SK-N-SH (cell line): ENCODE measurements at regions not wholly inside any gene's neighbourhood (a gene's known extent, or its start where the extent isn't known, plus 50 kb on each side); places are given as distances from the start of the nearest gene placed in this dataset.
"Not testable (repeated sequence)": the region's sequence is repeated elsewhere in the genome, so short reads cannot be mapped to it uniquely, and the experiment has no call there.

Experiments
- CTCF ChIA-PET: fragments of 300-600, 350-600 bp; formaldehyde crosslinking; extraction: SDS; loops from one replicate; lab custom pipeline; 2021; lab: Yijun Ruan, JAX
- POLR2A ChIA-PET: fragments of 350-600 bp; sonication (Branson Sonifier 250); formaldehyde crosslinking; extraction: SDS; loops from one replicate; lab custom pipeline; 2020; ENCODE audit warnings: antibody characterized with exemption, inconsistent platforms; lab: Yijun Ruan, JAX
- DNase-seq: peaks from one replicate; pipeline ENCODE4 v3.0.0; 2012
- H2AFZ ChIP-seq: fragments of 200-600 bp; sonication (generic); 2 replicates; pipeline ENCODE4 v1.8.1; 2016; ENCODE audit warnings: antibody characterized with exemption, mild to moderate bottlenecking, low read depth
- H3F3A ChIP-seq: fragments of 200-600 bp; sonication (generic); replicated peaks from 2 replicates; pipeline ENCODE3; 2016; ENCODE audit warnings: antibody characterized with exemption, mild to moderate bottlenecking; ENCODE audit not compliant: insufficient read depth
- H3K27ac ChIP-seq, 2 experiments: fragments of 200-500 bp in 1 of 2; fragments of 200-600 bp in 1 of 2; sonication (Bioruptor generic) in 1 of 2; sonication (generic), shearing (Covaris generic) in 1 of 2; 2 replicates each; pipeline versions ENCODE4 v1.5.1 to v1.6.1; 2014 to 2016; ENCODE audit warnings: low read depth in 2 of 2, inconsistent platforms in 1 of 2, low read length in 1 of 2, mild to moderate bottlenecking in 1 of 2, mixed read lengths in 1 of 2
- H3K27me3 ChIP-seq: fragments of 200-600 bp; sonication (generic), shearing (Covaris generic); 2 replicates; pipeline ENCODE4 v1.6.1; 2016; ENCODE audit warnings: mixed run types; ENCODE audit not compliant: insufficient read depth
- H3K36me3 ChIP-seq, 2 experiments: fragments of 200-500 bp in 1 of 2; fragments of 200-600 bp in 1 of 2; sonication (Bioruptor generic) in 1 of 2; sonication (generic) in 1 of 2; replicated peaks in 1 of 2; 2 replicates each; pipeline versions ENCODE3 to v1.5.1; 2014 to 2016; ENCODE audit warnings: low read length in 1 of 2, mild to moderate bottlenecking in 1 of 2; ENCODE audit not compliant: insufficient read depth in 2 of 2, control insufficient read depth in 1 of 2
- H3K4me1 ChIP-seq, 2 experiments: fragments of 200-500 bp in 1 of 2; fragments of 200-600 bp in 1 of 2; sonication (Bioruptor generic) in 1 of 2; sonication (generic), shearing (Covaris generic) in 1 of 2; 2 replicates each; pipeline versions ENCODE4 v1.5.1 to v1.6.1; 2014 to 2016; ENCODE audit warnings: low read depth in 1 of 2, low read length in 1 of 2, mixed run types in 1 of 2; ENCODE audit not compliant: insufficient read depth in 2 of 2, control insufficient read depth in 1 of 2
- H3K4me2 ChIP-seq: fragments of 200-600 bp; sonication (generic), shearing (Covaris generic); 2 replicates; pipeline ENCODE4 v1.6.1; 2017; ENCODE audit warnings: mixed run types
- H3K4me3 ChIP-seq, 2 experiments: fragments of 200-500 bp in 1 of 2; fragments of 200-600 bp in 1 of 2; sonication (Bioruptor generic) in 1 of 2; sonication (generic), shearing (Covaris generic) in 1 of 2; 2 replicates each; pipeline versions ENCODE4 v1.5.1 to v1.8.1; 2014 to 2016; ENCODE audit warnings: low read depth in 2 of 2, inconsistent platforms in 1 of 2, low read length in 1 of 2, mild to moderate bottlenecking in 1 of 2, mixed read lengths in 1 of 2, moderate library complexity in 1 of 2
- H3K79me2 ChIP-seq: fragments of 200-600 bp; sonication (generic); 2 replicates; pipeline ENCODE4 v1.8.1; 2017; ENCODE audit warnings: mild to moderate bottlenecking; ENCODE audit not compliant: insufficient read depth
- H3K9ac ChIP-seq: fragments of 200-600 bp; sonication (generic); 2 replicates; pipeline ENCODE4 v1.6.1; 2017; ENCODE audit warnings: mixed run types
- H3K9me2 ChIP-seq: fragments of 200-600 bp; sonication (generic); 2 replicates; pipeline ENCODE4 v1.6.1; 2017; ENCODE audit warnings: mixed run types
- H3K9me3 ChIP-seq: fragments of 200-600 bp; sonication (generic); 2 replicates; pipeline ENCODE4 v1.6.1; 2017; ENCODE audit warnings: mixed run types, mild to moderate bottlenecking, moderate library complexity
- H4K20me1 ChIP-seq: fragments of 200-600 bp; sonication (generic); 2 replicates; pipeline ENCODE4 v1.6.1; 2017; ENCODE audit warnings: mild to moderate bottlenecking, mixed run types; ENCODE audit not compliant: insufficient read depth
- CHD2 ChIP-seq: fragments of 150-350 bp; IDR thresholded peaks from 2 replicates; pipeline ENCODE4 v1.6.1; 2018; ENCODE audit warnings: low read length; ENCODE audit not compliant: partially characterized antibody
- FOXM1 ChIP-seq: IDR thresholded peaks from 2 replicates; pipeline ENCODE4 v1.4.0; 2012; ENCODE audit warnings: low read depth, mild to moderate bottlenecking
- MEF2A ChIP-seq: IDR thresholded peaks from 2 replicates; pipeline ENCODE4 v1.4.0; 2012; ENCODE audit warnings: low read depth, borderline replicate concordance
- RCOR1 ChIP-seq: fragments of 150-350 bp; IDR thresholded peaks from 2 replicates; pipeline ENCODE4 v1.6.1; 2017; ENCODE audit warnings: antibody characterized with exemption, low read length
- USF1 ChIP-seq: IDR thresholded peaks from 2 replicates; pipeline ENCODE4 v1.4.0; 2012; ENCODE audit warnings: low read depth, borderline replicate concordance
- WGBS: methylation state at CpG from one replicate; pipeline ENCODE4 v1.1.6; 2017; ENCODE audit warnings: low lambda C conversion rate; 5-methylcytosine and 5-hydroxymethylcytosine counted together
- TF ChIP-seq, protein P1 (sequence below): IDR thresholded peaks from 2 replicates; pipeline ENCODE4; 2012
- TF ChIP-seq, protein P2 (sequence below): fragments of 150-350 bp; IDR thresholded peaks from 2 replicates; pipeline ENCODE4 v1.6.1; 2016; ENCODE audit warnings: mild to moderate bottlenecking, low read depth, low read length

DNA sequence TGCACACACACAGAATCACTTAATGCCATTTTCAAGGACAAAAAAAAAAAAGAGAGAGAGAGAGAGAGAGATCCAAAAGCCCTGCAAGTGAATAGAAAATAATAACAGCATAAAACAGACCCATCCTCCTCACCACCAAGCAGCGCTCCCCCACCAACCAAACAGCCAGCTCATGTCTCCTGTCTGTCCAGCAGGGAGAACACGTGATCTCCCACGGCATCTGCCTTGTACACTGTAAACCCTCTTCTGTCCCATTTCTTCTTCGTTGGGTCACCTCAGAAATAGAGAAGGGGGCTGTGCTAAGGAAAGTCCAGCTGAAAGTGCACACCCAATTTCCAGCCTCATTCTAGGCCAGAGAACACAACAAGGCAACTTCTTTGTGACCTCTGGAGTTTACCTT lies 222.5 kb downstream of the EXOC5 start:
- CTCF ChIA-PET: no interaction called here
- Histone ChIP-seq H3K9me3 (no peaks in the 10 kb centered on the region), H3K79me2 (no peaks in the 10 kb centered on the region), H3K27me3 (no peaks in the 10 kb centered on the region; the same call in 1 of the 2 replicates), H3K4me2 (no peak overlapping the region), H3K9ac (no peak overlapping the region), H3K9me2 (no peaks in the 10 kb centered on the region), H3K27ac (no peak overlapping the region), H3K36me3 (no peaks in the 10 kb centered on the region), H3K4me1 (peaks cover 0 to 8% of the 10 kb centered on the region in 2 experiments; a peak in 1 of 4 replicates), H4K20me1 (no peaks in the 10 kb centered on the region), H3K4me3 (no peak overlapping the region), H3F3A (no peaks in the 10 kb centered on the region), H2AFZ (no peak overlapping the region)
- TF ChIP-seq, protein P1, sequence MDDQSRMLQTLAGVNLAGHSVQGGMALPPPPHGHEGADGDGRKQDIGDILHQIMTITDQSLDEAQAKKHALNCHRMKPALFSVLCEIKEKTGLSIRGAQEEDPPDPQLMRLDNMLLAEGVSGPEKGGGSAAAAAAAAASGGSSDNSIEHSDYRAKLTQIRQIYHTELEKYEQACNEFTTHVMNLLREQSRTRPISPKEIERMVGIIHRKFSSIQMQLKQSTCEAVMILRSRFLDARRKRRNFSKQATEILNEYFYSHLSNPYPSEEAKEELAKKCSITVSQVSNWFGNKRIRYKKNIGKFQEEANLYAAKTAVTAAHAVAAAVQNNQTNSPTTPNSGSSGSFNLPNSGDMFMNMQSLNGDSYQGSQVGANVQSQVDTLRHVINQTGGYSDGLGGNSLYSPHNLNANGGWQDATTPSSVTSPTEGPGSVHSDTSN: no peak
- no peak for TF ChIP-seq USF1
- no peak for DNase-seq
- POLR2A ChIA-PET: interaction anchor here (0.6 kb wide), 1 partner anchor 108 kb away, joined by 3 read pairs; no protein-coding TSS in a partner anchor
- WGBS: 9% methylated on average over 4 of the region's 4 CpGs

- H2AFZ ChIP-seq, H3K9ac ChIP-seq, H3K79me2 ChIP-seq, H3K4me1 ChIP-seq, POLR2A ChIA-PET, H4K20me1 ChIP-seq, H3K4me3 ChIP-seq, H3K36me3 ChIP-seq, H3K27me3 ChIP-seq, H3K4me2 ChIP-seq, CTCF ChIA-PET, H3K27ac ChIP-seq, H3F3A ChIP-seq, DNase-seq, H3K9me3 ChIP-seq, H3K9me2 ChIP-seq: not testable (repeated sequence)
- WGBS: 10% methylated on average over 5 of the region's 5 CpGs
Measured at GRCh38 chr14:57044101-57044973, 224.4 kb downstream of the EXOC5 start.

GRCh38 chr14:57038689-57039088 lies 228.4 kb upstream of the OTX2 start:
- DNase-seq: no peak
- no peak overlapping the region for H3K4me2 ChIP-seq
- H3K27me3 ChIP-seq: no peaks in the 10 kb centered on the region; the same call in 1 of the 2 replicates
- no peak overlapping the region for H3K4me3 ChIP-seq
- H3K9me3 ChIP-seq: no peaks in the 10 kb centered on the region
- H3K27ac ChIP-seq: no peak overlapping the region
- no peak overlapping the region for H2AFZ ChIP-seq
- H3K79me2 ChIP-seq: no peaks in the 10 kb centered on the region
- ChIA-PET CTCF (interaction anchor here (1.2 to 1.4 kb wide), 2 partner anchors 9 to 15 kb away, joined by 3 to 4 read pairs; no protein-coding TSS in a partner anchor), POLR2A (no interaction called here)
- H3F3A ChIP-seq: no peaks in the 10 kb centered on the region
- H3K9me2 ChIP-seq: no peaks in the 10 kb centered on the region
- TF ChIP-seq, protein P2, sequence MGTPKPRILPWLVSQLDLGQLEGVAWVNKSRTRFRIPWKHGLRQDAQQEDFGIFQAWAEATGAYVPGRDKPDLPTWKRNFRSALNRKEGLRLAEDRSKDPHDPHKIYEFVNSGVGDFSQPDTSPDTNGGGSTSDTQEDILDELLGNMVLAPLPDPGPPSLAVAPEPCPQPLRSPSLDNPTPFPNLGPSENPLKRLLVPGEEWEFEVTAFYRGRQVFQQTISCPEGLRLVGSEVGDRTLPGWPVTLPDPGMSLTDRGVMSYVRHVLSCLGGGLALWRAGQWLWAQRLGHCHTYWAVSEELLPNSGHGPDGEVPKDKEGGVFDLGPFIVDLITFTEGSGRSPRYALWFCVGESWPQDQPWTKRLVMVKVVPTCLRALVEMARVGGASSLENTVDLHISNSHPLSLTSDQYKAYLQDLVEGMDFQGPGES: no peak
- TF ChIP-seq FOXM1: no peak
- no peak for TF ChIP-seq CHD2
- no peak for TF ChIP-seq RCOR1
- no peak for TF ChIP-seq MEF2A
- H4K20me1 ChIP-seq: no peaks in the 10 kb centered on the region
- H3K36me3 ChIP-seq: no peaks in the 10 kb centered on the region
- WGBS: 6% methylated on average over 1 of the region's 1 CpG
- no peak overlapping the region for H3K9ac ChIP-seq
- H3K4me1 ChIP-seq: no peaks in the 10 kb centered on the region
